Retina (tissue), 1 donor: ENCODE measurements at regions not wholly inside any gene's neighbourhood (a gene's known extent, or its start where the extent isn't known, plus 50 kb on each side); places are given as distances from the start of the nearest gene placed in this dataset.
"Not testable (repeated sequence)": the region's sequence is repeated elsewhere in the genome, so short reads cannot be mapped to it uniquely, and the experiment has no call there.

ENCODE experiments used
- DNase-seq: peaks from one replicate; pipeline ENCODE4 v3.0.0-alpha.2; 2016

DNA sequence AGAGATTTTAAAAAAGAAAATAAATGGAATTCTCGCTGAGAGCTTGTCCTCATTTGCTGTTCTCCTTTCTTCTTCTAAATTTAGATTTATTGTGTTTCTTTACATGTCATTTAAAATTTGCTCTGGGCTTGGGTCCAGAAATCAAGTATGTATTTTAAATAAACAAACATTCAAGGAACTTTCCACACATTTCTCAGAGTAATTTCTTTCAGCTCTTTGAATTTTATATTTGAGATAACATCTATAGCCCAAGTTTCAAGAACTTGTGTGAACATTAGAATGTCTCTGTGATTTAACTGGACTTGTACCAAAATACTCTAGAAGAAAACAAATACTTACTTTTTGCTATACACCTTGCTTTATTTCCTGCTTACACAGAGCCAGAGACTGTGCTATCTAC lies 192.3 kb downstream of the TMEM200A start:
- no peak for DNase-seq

DNA sequence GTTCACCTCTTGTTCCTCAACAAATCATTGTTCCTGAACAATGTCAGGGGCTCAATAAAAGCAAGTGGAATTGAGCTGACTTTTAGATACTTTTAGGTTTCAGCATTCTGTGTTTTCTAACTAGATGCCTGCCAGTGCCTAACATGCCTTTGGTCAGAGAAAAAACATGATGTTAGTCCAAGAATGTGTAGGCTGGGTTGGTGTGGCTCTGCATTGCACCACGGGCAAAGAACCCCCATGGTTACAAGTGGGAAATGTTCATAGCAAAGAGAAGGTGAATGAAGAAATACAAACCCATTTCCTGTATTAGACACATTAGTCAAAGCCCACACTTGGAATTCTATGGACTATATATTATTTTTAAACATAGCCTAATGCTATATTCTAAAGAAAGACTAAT lies 193.3 kb downstream of the TMEM200A start:
- DNase-seq = no peak

DNA sequence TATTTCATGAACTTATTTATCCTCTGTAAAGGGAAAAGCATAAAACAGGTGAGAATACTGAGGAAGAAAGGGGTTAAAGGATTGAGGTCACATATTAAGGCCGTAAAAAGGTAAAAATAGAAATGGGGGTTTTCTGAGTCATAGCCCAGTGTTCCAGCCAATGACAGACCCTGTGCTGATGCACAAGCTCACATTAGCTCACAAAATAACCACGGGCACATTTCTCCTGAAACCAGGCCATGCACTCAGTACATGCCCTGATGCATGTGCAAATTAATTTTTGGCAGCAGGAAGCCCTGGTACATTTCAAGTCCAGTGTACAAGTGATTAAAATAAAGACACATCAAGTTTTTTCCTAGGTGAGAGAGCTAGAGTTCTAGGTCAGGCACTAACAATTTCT lies 194.4 kb downstream of the TMEM200A start:
- DNase-seq = no peak

DNA sequence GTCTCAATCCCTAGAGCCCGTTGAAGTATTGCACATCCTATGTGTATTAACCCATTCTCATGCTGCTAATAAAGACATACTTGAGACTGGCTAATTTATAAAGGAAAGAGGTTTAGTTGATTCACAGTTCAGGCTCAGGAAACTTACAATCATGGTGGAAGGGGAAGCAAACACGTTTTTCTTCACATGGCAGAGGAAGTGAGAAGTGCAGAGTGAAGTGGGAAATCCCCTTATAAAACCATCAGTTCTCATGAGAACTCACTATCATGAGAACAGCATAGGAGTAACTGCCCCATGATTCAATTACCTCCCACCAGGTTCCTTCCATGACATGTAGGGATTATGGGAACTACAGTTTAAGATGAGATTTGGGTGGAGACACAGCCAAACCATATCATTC lies 195.3 kb downstream of the TMEM200A start:
- DNase-seq = not testable (repeated sequence)

DNA sequence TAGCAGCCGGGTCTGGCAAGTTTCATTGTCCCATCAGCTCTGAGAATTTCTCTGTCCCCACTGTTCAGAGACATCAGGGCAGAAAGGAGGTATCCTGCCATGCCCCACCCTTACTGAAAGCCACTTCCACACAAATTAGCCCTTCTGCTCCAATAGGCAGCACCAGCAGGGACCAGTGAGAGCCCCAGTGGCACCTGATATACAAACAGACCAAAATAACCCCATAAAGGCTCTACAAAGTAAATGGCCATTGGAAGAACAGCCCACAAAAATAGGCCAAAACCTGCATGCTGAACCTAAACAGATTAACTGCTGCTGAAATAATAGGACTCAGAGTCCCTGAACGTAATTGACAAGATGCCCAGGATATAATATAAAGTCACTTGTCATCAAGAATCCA lies 199.9 kb downstream of the TMEM200A start:
- DNase-seq = no peak

DNA sequence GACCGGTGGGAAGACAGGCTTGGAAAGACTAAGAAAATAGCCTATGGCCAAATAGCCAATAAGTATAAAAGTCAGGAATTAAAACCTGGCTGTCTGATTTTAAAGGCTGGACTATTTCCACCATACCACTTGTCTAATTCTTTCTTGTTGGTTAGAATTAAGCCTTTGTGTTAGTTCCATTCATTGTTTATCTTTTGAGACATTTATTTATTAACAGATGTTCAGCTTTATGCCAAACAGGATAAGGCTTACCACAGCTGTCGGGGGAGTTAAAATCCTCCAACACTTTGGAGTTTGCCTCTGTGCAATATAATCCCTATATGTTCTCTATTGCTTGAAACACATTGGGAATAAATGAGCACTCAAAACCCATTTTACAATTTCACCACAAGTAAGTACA lies 208.3 kb downstream of the TMEM200A start:
- DNase-seq = no peak

DNA sequence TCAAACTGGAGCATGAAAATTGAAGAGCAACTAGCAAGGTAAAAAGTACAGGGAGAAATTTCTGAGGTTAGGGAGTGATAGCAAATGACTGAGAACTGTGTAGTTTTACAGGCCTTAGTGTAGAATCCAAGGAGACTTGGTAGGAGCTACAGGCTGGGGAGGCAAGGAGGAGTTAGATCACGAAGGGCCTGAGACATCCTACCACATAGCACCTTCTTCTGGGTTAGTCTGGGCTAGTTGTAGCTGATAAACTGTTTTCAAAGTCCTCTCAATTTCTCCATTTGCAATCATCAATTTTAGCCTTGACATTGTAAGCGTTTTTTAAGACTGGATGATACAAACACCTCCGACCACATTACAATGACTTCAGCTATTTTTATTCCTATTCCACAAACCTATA lies 209.7 kb downstream of the TMEM200A start:
- no peak for DNase-seq

DNA sequence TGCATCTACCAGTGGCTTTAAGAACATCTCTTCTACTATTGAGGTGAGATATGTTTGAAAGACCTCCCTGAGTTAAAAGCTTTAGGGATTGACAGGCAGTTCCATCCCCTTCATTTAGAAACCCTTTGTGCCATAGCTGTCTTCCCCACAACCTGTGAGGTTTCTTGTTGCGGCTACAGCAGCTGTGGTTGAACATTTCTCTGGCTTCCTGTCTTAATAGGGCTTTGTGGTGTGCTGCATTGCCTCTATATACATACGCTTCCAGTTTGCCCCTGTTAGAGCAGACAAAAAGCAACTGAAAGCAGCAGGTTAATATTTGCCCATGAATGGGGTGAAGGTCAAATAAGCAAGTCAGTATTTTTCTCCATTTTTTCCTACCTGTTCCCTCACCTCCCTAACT lies 210.2 kb downstream of the TMEM200A start:
- no peak for DNase-seq

DNA sequence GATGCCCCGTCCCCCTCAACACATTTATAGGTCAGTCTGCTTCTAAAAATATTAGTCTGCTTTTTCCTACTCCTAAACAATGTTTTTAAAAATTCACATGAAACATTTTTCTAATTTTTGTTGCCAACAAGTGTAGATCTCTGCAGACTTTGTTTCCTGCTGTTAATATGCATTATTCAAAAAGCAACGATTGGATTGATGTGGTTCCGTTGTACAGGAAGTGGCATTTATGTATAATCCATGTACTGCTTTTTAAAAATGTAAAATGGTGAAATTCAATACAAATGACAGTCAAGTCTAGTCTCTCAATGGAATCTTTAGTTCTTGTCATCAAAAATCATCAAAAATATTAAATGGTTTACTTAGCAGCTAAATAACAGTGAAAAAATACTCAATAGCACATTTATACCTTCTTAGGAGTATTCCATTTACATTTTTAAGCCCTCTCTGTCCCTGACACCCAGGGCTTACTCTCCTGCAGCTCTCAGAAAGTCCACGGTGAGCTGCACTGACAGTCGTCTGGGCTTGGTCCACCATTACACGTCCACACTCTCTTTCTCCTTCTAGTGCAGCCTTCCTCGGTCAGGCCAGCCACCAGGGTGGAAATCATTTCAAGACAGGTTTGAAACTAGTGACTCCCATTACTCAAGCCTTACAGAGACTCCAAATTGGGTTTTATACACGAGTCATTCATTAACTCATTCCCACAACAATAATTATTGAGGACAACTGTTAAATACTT lies 211.5 kb downstream of the TMEM200A start:
- no peak for DNase-seq

DNA sequence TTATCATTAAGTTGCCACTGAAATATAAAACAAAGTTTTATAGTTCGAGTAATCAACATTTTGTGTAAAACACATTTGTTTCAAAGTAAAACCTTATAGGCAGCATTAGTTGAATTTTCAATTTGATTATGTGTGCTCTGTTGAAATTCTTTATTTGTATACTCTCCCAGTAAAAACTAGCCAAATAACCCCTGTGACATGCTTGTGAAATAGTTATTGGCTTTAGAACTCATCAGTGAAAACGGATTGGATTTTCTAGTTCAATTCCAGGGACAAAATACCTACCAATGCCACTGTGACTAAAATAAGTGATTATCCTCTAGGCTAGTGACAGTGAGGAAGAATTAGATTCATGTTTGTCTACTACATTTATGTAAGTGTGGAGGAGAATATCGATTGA lies 212.9 kb downstream of the TMEM200A start:
- no peak for DNase-seq

DNA sequence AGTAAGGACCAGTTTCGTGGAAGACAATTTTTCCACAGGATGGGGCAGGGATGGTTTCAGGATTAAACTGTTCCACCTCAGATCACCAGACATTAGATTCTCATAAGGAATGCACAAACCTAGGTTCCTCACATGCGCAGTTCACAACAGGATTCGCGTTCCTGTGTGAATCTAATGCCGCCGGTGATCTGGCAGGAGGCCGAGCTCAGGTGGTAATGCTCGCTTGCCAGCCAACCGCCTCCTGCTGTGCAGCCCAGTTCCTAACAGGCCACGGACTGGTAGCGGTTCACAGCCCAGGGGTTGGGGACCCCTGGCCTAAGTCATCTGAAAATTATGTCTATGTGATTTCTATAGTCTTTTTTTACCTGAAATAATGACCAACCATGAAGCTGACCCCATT lies 217.5 kb downstream of the TMEM200A start:
- DNase-seq = no peak

DNA sequence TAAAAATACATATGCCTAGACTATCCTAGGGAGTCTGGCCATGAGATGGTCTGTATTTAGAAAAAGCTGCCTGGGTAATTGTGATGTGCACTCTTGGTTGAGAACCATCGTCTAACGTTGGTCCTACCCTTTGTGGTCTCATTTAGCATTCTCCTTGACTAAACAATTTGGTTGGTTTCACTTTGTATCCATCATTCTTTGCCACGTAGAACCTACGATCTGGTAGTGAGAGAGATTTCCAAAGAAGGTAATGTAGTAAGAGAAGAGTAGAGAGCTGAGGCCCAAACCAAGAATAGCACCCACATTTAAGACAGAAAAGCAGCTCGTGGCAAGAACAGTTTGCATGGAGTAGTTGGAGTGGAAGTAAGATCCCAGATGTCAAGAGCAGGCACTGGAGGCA lies 219.8 kb downstream of the TMEM200A start:
- no peak for DNase-seq

DNA sequence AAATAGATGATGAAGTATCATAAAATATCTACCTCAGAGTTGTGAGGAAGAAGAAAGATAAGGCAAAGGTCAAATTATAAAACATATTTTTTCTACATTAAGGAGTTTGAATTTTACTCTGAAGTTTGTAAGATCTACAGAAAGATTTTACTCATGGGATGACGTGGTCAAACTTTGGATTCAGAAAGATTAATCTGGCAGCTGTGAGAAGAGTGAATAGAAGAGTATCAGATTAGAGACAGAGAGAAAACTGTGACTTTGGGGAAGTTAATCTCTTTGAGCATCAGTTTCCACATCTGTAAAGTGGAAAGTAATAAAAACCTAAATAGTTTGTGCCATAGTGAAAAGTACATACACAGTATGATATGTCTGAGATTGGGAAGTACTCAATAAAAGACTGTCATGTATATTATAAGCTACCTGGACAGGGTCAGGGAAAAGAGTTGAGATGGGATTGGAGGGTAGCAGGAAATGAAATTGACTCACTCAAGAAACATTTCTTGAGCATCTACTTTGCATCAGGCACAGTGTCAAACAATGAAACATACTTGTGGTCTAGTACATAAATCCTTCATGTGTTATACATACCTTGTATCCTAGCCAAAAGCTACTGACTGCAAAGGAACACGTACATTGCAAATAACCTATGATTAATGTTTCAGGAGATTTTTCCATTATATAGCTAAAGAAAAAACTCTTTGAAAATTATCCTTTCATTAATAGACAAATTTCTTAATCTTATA lies 222.1 kb downstream of the TMEM200A start:
- DNase-seq = no peak

DNA sequence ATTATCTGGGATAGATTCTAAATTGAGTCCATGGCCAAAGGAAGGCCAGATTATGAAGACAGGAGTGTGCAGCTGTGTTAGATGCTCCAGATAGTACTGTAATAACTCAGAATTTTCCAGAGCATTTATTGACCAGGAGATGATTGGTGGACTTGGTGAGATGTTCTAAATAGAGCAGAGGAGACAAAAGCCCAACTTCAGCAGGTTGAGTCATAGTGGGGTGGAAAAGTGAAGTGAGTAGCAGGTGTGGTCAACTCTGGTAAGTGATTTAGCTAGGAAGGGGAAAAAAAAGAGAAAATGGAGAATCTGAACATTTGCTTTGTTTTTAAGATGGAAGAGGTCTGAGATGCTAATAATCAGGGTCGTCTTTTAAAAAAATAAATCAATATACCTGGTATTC lies 227.4 kb downstream of the TMEM200A start:
- no peak for DNase-seq

DNA sequence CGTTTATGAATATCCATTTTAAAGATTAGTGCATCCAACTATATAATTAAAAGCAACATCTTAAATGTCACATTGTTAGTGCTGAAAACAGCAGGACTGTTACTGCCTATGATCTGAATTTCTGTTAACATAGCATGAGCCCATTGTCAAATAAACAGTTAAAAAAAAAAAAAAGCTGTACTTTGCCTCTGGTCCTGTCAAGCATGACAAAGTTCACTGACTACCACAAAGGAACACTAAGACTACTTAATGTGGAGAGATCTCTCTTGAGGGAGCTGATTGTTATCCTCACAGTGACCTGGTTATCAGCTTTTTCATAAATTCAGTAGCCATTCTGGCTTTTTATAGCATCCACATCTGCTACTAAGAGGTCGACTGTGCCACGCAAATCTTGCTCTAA lies 228.1 kb downstream of the TMEM200A start:
- no peak for DNase-seq

DNA sequence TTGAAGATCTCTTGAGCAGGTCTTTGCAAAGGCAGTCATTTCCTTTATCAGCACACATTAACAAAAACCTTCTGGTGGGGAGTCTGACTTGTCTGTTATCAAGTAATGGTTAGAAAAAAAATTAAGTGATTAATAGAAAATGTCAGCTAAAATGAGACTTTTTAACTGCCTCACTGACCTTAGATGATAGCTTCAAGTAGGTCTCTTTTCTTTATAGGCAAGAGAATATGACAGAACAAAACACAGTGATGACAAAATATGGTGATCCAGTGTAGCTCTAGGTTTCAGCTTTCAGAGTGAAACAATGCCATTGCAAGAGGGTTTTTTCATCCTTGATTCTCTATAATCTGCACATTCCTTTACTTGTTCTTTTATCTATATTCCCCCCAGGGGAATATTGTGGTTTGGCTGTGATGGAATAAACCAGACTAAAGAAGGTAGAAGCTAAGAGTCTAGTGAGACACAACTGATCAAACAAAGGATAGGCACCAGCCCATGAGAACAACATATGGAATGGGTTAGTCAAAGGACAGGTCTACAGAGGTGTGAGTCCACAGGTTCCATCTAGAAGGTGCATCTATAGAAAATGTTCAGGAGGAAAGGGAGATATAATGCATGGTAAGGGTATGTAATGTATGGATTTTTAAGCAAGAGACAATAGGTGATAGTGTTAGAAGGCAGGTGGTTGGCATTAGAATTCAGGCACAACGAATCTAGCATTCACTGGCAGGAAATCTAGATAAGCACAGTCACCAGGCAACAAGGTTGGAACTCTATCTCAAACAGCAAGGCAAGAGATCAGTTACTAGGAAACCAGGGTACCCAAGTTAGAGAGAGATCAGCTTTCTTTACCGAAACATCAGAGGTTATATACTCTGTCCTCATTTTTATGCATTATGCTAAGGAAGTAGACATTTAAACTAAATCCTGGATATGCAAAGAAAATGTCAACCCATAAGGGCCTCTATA lies 228.9 kb upstream of the SMLR1 start:
- no peak for DNase-seq

DNA sequence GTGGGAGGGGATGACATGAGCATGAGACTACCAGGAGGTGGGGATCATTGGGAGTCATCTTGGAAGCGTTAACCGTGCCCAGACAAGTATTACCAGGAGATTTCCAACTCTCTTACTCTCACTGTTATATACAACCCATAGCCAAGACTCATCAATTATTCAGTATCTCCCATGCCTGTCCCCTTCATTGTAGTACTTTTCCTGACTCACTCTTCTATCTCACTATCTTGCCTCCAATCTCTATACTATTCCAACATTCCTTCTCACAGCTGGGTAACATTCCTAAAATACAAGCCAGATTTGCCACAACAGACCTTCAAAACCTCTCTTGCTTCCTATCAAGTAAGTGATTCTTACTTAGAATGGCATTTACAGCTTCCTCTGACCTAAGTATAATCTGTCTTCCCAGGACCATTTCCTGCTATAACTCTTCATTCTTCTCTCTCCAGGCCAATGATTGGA lies 226.3 kb upstream of the SMLR1 start:
- DNase-seq = no peak

DNA sequence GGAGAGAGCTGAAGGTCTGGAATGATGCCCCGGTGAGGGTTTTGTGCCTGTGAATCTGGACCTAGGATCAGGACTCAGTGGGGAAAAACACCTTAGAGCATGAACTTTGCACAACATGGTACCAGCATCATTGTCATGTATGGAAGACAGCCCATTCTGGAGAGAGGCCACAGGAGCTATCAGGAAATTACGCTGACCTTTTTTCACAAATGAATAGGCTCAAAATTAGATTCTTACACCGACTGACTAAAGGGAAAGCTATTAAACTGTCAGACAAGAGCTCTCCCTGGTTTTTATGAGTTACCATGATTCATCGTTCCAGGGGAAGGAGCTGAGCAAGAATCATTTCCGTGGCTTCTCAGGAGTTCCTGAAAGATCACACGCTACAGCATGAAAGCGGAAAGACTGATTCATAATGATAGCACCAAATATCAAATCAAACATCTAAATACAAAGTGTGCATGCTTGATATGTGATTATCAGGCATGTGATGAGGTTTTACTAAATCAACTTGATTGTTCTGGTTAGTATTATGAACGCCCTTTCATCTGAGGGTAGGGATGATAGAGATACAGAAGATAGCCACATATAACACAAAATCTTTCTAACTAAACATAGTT lies 224.9 kb upstream of the SMLR1 start:
- no peak for DNase-seq

DNA sequence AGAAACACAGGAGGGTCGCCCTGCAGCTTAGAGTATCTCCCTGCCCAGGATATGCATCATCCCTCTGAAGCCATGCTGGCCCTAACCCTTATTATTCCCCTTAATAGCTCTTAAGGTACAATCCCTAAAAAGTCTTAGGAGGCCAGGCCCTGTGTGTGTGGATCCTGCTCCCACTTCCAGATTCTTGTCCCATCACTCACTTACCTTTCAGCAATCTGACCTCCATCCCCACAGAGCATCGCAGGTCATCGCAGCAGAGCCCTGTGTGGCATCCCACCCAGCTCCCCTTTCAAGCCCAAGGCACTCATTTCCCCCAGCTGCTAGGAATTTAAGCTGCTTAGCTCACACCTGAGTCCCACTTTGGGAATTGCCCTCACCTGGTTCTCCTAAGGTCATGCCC lies 223.8 kb upstream of the SMLR1 start:
- DNase-seq = no peak

DNA sequence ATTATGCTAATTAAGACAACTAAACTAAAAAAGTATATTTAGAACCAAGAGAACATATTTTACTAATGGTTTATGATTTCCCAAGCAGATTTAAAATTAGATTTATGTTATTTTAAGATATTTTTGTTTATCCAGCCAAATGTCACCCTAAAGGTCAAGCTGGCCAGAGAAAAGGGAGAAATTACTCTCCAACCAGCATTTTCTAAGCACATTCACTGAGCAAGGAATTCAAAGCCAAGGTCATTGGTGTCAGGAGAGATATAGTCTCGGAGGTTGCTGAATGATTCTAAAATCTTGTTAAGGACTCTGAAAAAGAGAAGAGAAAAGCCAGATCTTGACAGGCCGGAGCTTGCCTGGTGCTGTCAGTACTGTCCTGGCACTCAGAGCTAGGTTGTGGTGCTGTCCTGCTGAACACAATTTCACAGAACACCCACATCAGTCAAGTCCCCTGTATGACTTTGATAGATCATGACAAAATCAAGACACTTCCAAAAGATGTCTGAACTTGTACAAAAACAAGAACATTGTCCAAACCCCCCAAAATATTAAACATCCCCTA lies 222.3 kb upstream of the SMLR1 start:
- DNase-seq = no peak

DNA sequence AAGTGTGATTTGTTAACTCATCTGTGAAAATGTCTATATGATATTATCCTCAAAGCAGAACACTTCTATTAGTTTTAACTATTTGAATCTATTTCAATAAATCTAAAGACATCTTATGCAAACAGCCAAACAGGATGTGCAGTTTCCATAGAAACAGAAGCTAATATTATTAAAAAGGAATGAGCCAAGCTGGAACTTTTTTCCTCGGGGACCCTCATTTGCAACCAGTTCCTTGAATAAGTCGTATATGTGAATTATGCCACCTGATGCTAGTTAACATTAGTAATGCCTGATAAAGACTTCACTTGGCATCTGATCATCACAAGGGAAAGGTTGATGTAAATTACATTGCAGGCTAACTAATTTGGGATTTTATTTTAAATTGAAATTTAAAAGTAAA lies 216.9 kb upstream of the SMLR1 start:
- DNase-seq = no peak

DNA sequence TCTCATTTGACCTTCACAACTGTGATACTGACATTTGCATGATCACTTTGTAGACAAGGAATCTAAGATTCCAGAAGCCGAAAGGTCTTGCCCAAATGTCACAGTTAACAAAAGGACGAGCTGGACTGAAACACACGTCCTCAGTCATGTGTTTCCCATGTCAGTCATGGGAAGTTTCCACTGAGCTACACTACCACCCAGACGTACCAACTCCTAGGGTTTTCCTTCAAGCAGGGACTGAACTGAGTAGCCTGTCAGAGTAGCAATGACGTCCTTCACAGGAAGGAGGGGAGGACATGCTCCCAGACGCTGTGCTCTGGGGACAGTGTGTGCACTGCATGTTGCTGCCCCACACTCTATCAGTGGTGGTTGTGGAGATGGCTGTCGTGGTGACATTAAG lies 215.8 kb upstream of the SMLR1 start:
- DNase-seq = no peak

DNA sequence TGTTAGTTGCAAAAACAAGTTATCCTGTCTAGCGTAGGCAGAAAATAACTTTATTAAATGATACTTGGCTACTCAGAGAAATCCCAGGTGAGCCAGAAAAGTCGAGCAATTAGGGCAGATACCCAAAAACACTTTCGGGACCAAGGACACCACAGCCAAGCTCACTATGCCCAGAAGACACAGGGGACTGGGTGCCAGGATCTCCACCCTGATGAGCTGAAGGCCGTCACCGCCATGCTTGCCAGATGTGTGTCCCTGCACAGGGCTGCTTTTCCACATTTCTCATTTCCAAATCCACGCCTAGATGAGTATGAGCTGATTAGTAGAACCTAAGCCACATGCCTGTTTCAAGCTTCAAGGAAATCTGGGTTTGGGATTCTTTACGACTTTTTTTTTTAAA lies 214.0 kb upstream of the SMLR1 start:
- no peak for DNase-seq
